Liver (tissue), 8 donors: ENCODE measurements at regions not wholly inside any gene's neighbourhood (a gene's known extent, or its start where the extent isn't known, plus 50 kb on each side); places are given as distances from the start of the nearest gene placed in this dataset.
A peak's percentile ranks its signal among the peaks of the same experiment; 100 is the strongest.

Experiments
- DNase-seq: peaks from one replicate; pipeline ENCODE4 v3.0.0-alpha.2; 2017; ENCODE audit warnings: low spot score
- H3K27ac ChIP-seq, 2 donors: one replicate each; pipeline ENCODE4 v1.7.0; 2013; ENCODE audit warnings: inconsistent platforms in 2 of 2, low read length in 2 of 2, control low read depth in 1 of 2, low read depth in 1 of 2, mild to moderate bottlenecking in 1 of 2
- H3K27me3 ChIP-seq, 4 donors: one replicate each; pipeline versions ENCODE4 v1.6.1 to v1.7.0; 2013; ENCODE audit warnings: low read length in 3 of 4, inconsistent platforms in 1 of 4, mild to moderate bottlenecking in 1 of 4, moderate library complexity in 1 of 4; ENCODE audit not compliant: control insufficient read depth in 4 of 4, insufficient read depth in 4 of 4
- H3K36me3 ChIP-seq, 4 donors: one replicate each; pipeline versions ENCODE4 v1.6.1 to v1.7.0; 2013; ENCODE audit warnings: low read length in 3 of 4, mild to moderate bottlenecking in 3 of 4, low read depth in 1 of 4, moderate library complexity in 1 of 4; ENCODE audit not compliant: control insufficient read depth in 4 of 4, insufficient read depth in 3 of 4
- H3K4me1 ChIP-seq, 4 donors: one replicate each; pipeline versions ENCODE4 v1.6.1 to v1.7.0; 2013; ENCODE audit warnings: low read length in 3 of 4, mild to moderate bottlenecking in 3 of 4, moderate library complexity in 1 of 4; ENCODE audit not compliant: control insufficient read depth in 4 of 4, insufficient read depth in 4 of 4
- H3K4me3 ChIP-seq, 3 donors: one replicate each; pipeline versions ENCODE4 v1.6.1 to v1.7.0; 2013; ENCODE audit warnings: low read length in 3 of 3, control low read depth in 1 of 3, low read depth in 1 of 3, mild to moderate bottlenecking in 1 of 3
- H3K9ac ChIP-seq, 2 donors: one replicate each; pipeline ENCODE4 v1.7.0; 2013; ENCODE audit warnings: low read length in 2 of 2, mild to moderate bottlenecking in 2 of 2, moderate library complexity in 2 of 2, control low read depth in 1 of 2, low read depth in 1 of 2
- H3K9me3 ChIP-seq, 4 donors: one replicate each; pipeline versions ENCODE4 v1.6.1 to v1.7.0; 2013; ENCODE audit warnings: low read length in 3 of 4; ENCODE audit not compliant: control insufficient read depth in 4 of 4
- ATF3 ChIP-seq: IDR thresholded peaks from 2 replicates; pipeline ENCODE4 v1.6.1; 2016; ENCODE audit warnings: antibody characterized with exemption
- CTCF ChIP-seq: fragments of 150-350 bp; IDR thresholded peaks from 2 replicates; pipeline ENCODE4 v1.5.1; 2017; ENCODE audit warnings: improper control_type of control experiment, low read depth, low read length; ENCODE audit not compliant: missing input control
- EGR1 ChIP-seq, 2 donors: IDR thresholded peaks; 2 replicates each; pipeline ENCODE4 v1.6.1; 2016 to 2018; ENCODE audit warnings: antibody characterized with exemption in 2 of 2, low read depth in 2 of 2
- FOXA1 ChIP-seq: IDR thresholded peaks from 2 replicates; pipeline ENCODE4 v1.6.1; 2016; ENCODE audit warnings: antibody characterized with exemption
- FOXA2 ChIP-seq: IDR thresholded peaks from 2 replicates; pipeline ENCODE4 v1.6.1; 2016; ENCODE audit warnings: antibody characterized with exemption
- GABPA ChIP-seq, 2 donors: IDR thresholded peaks in 1 of 2; conservative IDR thresholded peaks in 1 of 2; 2 replicates each; pipeline ENCODE4 v1.6.1; 2016; ENCODE audit warnings: antibody characterized with exemption in 2 of 2, mild to moderate bottlenecking in 1 of 2, moderate library complexity in 1 of 2
- HNF4A ChIP-seq, 2 donors: conservative IDR thresholded peaks; 2 replicates each; pipeline ENCODE4 v1.6.1; 2016; ENCODE audit warnings: antibody characterized with exemption in 2 of 2, mild to moderate bottlenecking in 2 of 2
- JUND ChIP-seq, 2 donors: IDR thresholded peaks; 2 replicates each; pipeline ENCODE4 v1.6.1; 2016; ENCODE audit warnings: antibody characterized with exemption in 2 of 2
- MAX ChIP-seq: IDR thresholded peaks from 2 replicates; pipeline ENCODE4 v1.6.1; 2016; ENCODE audit warnings: antibody characterized with exemption
- NR2F2 ChIP-seq: IDR thresholded peaks from 2 replicates; pipeline ENCODE4 v1.6.1; 2016; ENCODE audit warnings: antibody characterized with exemption
- RAD21 ChIP-seq, 2 donors: IDR thresholded peaks; 2 replicates each; pipeline ENCODE4 v1.6.1; 2016; ENCODE audit warnings: antibody characterized with exemption in 2 of 2, mild to moderate bottlenecking in 2 of 2
- REST ChIP-seq: IDR thresholded peaks from 2 replicates; pipeline ENCODE4 v1.6.1; 2016; ENCODE audit warnings: antibody characterized with exemption, mild to moderate bottlenecking
- RXRA ChIP-seq, 2 donors: IDR thresholded peaks; 2 replicates each; pipeline ENCODE4 v1.6.1; 2017 to 2018; ENCODE audit warnings: antibody characterized with exemption in 2 of 2, mild to moderate bottlenecking in 1 of 2
- YY1 ChIP-seq: IDR thresholded peaks from 2 replicates; pipeline ENCODE4 v1.6.1; 2016; ENCODE audit warnings: antibody characterized with exemption, mild to moderate bottlenecking
- ZBTB33 ChIP-seq: IDR thresholded peaks from 2 replicates; pipeline ENCODE4 v1.6.1; 2016; ENCODE audit warnings: antibody characterized with exemption
- WGBS: extraction: QIAGEN DNeasy Blood & Tissue Kit; methylation state at CpG from one replicate; pipeline ENCODE4 v1.1.7; 2013; 5-methylcytosine and 5-hydroxymethylcytosine counted together
- donor health status: healthy.
- donor health status: healthy.
- donor health status: healthy.
- donor health status: healthy.
- donor health status: healthy.

GRCh38 chr15:35630985-35631384 lies 85.0 kb upstream of the DPH6 start:
- H3K9ac ChIP-seq = no peak overlapping the region
- DNase-seq = no peak
- no peaks in the 10 kb centered on the region for H3K36me3 ChIP-seq
- H3K4me1 ChIP-seq = peaks cover 0 to 8% (median 2%) of the 10 kb centered on the region in 4 donors
- H3K27ac ChIP-seq = no peak overlapping the region
- H3K9me3 ChIP-seq = no peaks in the 10 kb centered on the region
- TF ChIP-seq HNF4A (conservative IDR thresholded peaks at IDR 0.05) (no peak), CTCF (no peak), ZBTB33 (no peak), RAD21 (IDR thresholded peaks at IDR 0.05) (no peak), NR2F2 (no peak), GABPA (IDR thresholded peaks at IDR 0.05 in 1 of 2, conservative IDR thresholded peaks at IDR 0.05 in 1 of 2) (no peak), YY1 (no peak), RXRA (IDR thresholded peaks at IDR 0.05) (no peak), REST (no peak), ATF3 (no peak), EGR1 (IDR thresholded peaks at IDR 0.05; ENCODE audit: low read depth in 2 of 2) (no peak), MAX (no peak)
- peak overlapping the region in 1 of 3 donors; percentile 2 for H3K4me3 ChIP-seq
- H3K27me3 ChIP-seq = no peaks in the 10 kb centered on the region
- WGBS = 60% methylated on average over 3 of the region's 3 CpGs

GRCh38 chr15:35633677-35634076 lies 87.7 kb upstream of the DPH6 start:
- H3K4me3 ChIP-seq = no peak overlapping the region
- H3K27me3 ChIP-seq = no peaks in the 10 kb centered on the region
- TF ChIP-seq RXRA (IDR thresholded peaks at IDR 0.05) (no peak), ATF3 (no peak), NR2F2 (no peak), CTCF (no peak), FOXA2 (no peak), JUND (IDR thresholded peaks at IDR 0.05) (no peak), RAD21 (IDR thresholded peaks at IDR 0.05) (no peak), REST (no peak), MAX (no peak), FOXA1 (no peak)
- no peak for DNase-seq
- WGBS = 92% methylated on average over 3 of the region's 3 CpGs
- H3K4me1 ChIP-seq = peaks cover 0 to 8% (median 2%) of the 10 kb centered on the region in 4 donors
- no peaks in the 10 kb centered on the region for H3K36me3 ChIP-seq
- H3K27ac ChIP-seq = no peak overlapping the region
- no peak overlapping the region for H3K9ac ChIP-seq
- H3K9me3 ChIP-seq = no peaks in the 10 kb centered on the region
